HG02798 (cell line): ENCODE measurements at regions not wholly inside any gene's neighbourhood (a gene's known extent, or its start where the extent isn't known, plus 50 kb on each side); places are given as distances from the start of the nearest gene placed in this dataset.

ENCODE experiments used
- ATAC-seq: cut with Tn5 transposase; IDR thresholded peaks from one replicate; pipeline ENCODE4 v1.9.1; 2021; ENCODE audit warnings: mild to moderate bottlenecking; ENCODE audit not compliant: unreplicated experiment, poor library complexity

DNA sequence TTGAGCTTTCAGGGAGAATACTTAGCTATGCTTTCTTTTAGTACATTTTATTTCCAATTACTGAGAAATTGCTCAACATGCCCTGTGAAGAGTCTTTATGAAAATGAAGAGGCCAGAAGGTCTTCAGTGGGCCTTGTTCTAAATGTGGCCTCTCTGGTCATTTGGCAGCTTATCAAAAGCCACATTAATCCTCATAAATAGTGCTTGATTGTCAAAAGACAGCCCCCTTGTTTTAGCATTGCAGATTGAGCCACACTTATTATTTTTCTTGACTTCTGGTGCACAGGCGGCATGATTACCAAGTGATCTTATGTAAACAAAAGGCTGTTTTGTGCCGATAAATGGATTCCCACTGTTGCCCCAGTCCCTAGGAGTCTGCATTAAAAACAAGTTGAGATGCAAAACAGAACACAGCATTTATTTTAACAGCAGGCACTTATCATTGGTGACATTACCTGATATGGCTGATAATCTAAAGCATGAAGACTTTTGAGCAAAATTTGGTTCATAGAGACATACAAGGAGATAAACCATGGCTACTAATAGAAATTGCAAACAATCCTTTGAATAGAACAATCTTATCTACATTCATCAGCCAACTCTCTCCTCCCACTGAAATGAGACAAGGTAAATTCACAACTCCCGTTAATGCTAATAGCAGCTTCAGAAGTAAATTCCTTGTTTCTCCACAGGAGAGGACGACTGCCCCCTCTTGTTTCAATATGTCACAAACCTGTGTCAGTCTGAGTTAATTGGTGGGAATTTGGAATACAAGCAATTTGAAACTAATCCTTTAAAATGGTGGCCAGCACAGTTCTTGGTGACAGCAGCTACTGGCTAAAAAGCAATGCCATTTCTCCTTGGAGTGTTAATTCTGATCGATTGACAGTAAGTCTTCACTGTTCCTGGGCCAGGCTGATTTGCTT, 194.3 kb downstream of the NSUN3 start:
- ATAC-seq, result no peak

DNA sequence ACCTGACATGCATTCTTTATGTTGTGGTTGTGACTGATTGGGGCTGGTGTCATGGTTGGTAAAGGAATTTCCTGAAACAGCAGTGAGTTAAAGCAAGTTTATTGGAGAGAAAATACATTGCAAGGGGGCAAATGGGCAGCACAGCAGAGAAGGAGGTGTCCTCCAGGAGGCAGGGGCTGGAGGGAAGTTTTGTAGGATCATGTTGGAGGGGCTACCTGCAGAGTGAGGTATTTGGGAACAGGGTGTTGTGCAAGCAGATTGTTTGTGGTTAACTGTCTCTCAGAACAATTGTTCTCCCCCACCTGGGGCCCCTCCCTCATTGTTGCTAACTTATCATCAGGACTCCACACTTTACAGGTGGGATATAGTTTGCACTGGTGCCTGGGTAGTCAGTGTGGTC, 196.0 kb downstream of the NSUN3 start:
- no peak for ATAC-seq

DNA sequence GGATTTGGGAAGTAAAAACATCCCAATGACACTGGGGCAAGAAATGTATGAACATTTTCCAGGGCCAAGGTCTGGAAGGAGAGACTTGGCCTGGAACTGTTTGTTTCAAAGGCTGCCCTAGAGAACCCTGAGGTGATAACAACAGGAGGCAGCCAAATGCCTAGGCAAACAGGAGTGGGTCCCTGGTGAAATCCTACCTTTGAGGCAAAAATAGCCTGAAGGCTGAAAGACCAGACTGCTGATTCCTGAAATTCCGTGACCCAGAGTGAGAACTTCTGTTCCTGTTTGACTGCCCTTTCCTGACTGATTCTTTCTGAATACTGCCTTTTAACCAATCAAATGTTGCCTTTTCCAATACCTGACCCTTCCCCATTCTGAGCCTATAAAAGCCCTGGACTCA, 196.4 kb downstream of the NSUN3 start:
- no peak for ATAC-seq

DNA sequence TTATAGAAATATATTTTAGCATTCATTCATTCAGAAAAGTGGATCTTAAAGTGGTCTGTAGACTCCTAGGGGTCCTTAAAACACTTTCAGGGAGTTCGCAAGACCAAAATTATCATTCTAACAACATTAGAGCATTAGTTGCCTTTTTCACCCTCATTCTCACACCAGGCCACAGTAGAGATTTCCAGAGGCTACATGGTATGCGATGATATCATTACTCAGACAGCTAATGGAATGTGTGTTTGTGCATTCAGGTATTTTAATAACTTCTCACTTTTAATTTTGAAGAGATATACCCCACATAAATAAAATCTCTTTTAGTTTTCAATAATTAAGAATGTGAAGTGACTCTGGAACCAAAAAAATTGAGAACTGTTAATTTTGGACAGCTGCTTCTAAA, 206.9 kb downstream of the NSUN3 start:
- ATAC-seq, result no peak

DNA sequence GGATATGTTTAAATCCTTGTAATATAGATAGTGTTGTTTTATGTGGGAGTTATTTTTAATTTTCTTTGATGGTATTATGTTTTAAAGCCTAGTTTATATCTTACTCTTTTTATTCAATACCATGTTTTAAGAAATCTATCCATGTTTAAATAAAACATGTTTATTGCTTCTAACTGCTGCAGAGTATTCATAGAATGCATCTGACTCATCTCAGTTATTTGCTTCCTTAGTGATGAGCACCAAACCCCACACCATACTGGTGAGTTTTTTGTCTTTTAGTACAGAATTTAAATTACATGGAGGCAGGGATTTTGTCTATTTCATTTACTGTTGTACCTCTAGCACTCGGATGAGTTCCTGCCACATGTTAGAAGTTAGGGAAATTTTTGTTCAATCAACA, 209.2 kb downstream of the NSUN3 start:
- no peak for ATAC-seq

DNA sequence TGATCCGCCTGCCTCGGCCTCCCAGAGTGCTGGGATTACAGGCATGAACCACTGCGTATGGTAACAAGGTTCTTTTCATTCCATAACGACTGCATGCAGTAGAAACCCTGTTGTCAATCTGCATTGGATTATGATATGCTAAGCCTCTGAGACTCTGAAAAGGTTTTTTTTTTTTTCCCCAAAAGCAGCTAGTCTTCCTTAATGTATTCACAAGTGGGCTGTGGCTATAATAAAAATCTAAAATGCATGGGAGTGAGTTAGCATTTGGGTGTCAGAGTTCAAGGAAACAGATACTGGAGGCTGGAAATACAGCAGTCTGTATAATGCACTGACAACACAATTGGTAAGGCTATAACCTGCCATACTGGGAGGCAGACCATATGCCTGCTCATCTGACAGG, 218.1 kb downstream of the NSUN3 start:
- ATAC-seq, result no peak

DNA sequence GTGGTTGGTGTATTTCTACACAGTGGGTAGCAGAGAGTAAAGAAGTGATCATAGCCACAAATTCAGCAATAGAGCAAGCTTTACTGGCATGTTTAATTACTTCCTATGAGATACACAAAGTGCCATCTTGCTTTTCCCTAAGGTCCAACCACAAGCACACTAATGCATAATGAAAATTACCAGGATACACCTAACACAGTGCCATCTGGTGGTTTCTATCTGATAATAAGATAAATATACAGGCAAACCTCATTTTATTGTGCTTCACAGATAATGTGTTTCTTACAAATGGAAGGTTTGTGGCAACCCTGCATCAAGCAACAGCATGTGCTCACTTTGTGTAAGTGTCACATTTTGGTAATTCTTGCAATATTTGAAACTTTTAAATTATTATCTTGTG, 223.0 kb downstream of the NSUN3 start:
- ATAC-seq, result no peak

DNA sequence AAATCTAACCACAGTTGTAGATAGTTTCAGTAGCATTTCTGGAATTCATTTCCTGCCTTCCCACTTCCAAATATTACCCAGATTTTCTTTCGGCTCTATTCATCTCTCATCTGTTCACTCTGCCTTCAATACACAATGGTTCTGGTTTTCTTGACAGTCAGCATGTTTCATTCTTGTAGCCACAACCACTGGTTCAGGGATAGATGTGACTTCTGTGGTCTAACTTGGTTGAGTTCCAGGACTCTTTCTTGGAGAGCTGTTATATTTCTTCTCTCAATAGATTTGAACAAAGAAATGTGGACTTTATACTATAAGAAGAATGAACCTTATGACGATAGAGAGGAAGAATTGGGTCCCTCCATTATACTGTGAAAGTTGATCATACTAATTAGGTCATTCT, 228.8 kb downstream of the NSUN3 start:
- no peak for ATAC-seq

DNA sequence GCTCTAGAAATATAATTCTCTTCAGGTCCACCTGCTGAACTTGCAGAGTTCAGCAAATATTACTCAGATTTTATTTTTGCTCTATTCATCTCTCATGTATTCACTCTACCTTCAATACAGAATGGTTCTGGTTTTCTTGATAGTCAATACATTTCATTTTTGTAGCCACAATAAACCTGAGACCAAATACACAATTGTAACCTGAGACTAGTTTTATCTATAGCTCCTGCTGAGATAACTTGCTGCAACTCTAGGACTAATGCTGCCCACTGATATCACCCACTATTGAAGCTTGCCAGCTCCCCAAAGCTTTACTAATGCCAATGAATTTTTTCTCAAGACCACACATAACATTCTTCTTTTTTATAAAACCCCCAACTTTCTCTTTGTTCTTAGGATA, 229.3 kb downstream of the NSUN3 start:
- ATAC-seq, result no peak

DNA sequence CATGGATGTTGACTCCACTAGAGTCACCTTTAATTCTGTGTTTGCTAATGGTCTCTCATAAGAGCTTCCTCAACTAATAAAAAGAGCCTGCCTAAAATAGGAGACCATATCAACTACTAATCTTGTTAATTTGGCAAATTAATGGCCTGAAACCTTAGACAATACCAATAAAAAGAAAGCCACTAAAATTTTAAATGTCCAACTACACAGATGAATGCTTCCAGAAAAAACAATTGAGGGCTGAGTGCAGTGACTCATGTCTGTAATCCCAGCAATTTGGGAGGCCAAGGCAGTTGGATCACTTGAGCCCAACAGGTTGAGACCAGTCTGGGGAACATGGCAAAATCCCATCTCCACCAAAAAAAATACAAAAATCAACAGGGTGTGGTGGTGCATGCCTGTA, 230.9 kb downstream of the NSUN3 start:
- no peak for ATAC-seq

DNA sequence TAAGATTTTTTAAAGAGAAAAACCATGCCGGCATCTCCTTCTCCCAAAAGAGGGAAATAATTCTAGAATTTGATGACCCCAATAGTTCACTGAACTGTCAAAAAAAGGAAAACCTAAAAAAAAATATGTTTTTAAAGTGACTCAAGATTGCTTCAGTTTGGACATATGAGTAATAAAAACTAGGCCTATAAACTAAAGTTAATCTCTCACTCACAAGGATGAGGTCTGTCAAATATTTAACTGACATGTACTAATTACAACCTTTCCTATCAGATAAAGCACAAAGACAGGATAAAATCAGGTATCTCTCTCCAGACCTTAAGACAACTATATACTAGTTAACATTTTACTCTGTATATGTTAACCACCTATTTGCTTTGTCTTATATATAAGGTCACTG, 231.9 kb downstream of the NSUN3 start:
- ATAC-seq, result no peak

DNA sequence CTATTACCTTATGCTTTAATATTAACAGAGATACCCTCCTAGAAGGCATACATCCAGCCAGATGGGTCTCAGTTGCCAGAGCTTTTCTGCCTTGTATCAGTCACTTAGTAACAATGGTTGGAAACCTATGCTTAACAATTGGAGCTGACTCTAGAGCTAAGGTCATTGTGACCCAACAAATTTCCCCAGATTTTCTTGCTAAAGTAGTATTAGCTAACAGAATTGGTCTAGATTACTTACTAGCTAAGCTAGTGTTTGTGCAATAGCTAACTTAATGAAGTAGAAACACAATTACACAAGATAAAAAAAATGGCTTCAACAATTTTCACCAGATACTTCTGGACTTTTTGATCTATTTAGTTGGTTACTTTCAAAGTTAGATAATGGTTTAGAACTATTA, 236.9 kb downstream of the NSUN3 start:
- no peak for ATAC-seq

DNA sequence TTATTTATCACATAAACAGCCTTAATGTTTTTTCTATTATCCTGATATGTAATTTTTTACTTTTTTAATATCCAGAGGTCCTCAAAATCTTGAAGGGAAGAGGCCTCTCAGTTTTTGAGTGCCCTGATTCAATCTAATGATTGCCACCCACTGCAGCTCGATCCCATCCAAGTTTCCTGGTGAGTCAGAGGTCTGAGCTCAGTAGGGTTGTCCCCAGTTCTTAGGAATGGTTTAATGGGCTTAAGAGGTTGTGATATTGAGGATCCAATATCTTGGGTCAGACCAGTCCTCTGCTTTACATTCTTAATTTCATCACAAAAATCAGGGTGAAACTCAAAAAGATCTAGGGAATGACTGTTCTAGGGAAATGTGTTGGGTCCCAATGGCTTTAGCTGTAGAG, 238.5 kb downstream of the NSUN3 start:
- ATAC-seq, result no peak

DNA sequence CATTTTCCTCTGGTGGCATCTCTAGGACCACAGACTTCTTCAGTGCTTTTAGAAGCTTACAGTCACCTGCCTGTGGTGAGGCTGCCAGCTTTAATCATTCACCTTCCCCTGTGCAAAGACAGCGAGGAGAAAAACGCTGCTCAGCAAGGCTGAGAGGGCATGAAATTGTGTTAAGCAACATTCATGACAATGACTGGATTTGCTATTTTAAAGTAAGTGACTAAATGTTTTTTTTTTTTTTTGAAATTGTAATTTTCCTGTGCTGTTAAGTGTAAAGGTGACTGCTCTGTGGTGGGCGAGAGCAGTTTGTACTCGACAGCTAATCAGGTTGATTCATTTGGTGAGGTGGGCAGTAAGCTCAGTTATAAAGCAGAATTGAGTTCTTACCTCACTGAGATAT, 240.4 kb downstream of the NSUN3 start:
- ATAC-seq, result no peak

DNA sequence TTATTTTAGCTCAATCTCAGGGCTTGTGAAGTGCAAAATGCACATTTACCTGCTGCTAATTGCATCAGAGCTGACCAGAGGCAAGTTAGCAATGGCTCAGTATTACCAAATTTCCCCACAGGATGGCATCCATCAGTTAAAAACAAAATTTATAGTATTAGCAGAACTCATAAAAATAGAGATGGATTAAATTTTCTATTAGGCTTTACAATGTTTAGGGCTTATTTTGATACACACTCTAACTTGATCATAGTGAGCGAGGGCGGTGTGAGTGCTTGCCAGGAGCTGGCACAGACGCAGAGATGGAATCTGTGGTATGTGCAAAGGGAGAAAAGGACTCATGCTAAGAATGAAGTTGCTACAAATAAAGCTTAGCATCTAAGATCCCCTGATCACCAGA, 241.0 kb downstream of the NSUN3 start:
- no peak for ATAC-seq

DNA sequence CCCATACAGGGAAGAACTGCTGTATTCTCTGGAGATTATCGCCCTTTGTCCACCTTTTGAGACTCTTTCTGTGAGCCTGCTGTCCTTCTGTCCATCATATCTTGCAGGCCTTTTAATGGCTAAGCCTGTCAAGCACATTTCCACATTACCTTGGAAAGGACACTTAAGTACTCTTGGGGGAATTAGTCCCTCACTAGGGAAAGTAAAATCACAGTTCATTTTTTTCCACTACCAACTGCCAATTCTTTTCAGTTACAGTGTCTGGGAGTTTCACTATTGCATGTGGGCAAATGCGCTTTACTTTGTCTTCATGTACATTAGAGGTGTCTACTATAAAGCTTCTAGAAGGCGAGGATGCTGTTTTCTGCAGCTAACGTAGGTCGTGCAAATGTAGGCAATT, 242.1 kb downstream of the NSUN3 start:
- ATAC-seq, result no peak

DNA sequence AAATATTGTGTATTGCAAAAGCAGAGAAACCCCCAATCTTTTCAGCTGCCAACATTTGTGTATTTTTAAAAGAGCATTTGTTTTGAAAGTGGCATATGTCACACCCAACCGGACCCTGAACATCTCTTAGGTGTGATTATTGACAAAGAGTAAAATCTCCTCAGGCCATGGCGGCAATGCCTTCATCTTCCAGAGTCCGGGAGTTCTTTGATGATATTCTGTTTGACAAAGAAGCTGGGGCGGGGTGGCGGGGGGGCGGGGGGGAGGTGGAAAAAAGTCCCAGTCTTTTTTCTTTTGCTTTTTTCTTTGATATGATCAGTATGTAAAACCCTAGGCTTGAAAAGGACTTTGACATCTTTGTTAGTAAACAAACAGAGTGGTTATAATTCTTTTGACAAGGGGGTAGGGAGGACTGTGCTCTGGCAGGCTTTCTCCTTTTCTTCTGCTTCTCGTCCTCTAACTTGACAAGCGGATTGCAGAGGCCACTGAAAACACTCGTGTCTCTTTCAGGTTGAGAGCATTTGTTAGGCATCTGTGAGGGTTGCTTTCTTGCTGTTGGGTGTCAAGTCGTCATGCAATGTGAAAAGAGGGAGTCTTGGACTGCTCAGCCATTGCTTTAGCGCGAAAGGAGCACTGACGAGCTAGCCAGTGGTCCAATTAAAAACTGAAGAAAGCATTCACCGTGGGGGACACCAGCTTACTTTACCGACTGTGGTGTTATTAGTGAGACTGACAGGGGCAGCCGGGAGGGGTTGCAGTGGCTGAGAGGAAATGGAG, 243.2 kb downstream of the NSUN3 start:
- no peak for ATAC-seq

DNA sequence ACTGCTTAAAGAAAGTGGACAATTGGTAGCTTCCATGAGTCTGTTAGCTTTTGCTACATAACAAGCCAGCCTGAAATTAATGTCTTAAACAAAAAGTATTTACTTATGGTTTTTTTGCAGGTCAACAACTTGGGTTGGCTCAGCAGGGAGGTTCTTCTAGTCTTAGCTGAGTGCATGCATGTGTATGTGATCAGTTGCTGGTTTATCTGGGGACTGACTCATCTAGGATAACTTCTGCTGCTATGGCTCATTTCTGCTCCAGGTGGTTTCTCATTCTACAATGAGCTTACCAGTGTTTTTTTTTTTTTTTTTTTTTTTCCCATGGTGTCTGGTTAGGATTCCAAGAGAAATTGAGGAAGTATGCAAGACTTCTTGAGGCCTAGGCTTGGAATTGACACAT, 244.7 kb downstream of the NSUN3 start:
- no peak for ATAC-seq

DNA sequence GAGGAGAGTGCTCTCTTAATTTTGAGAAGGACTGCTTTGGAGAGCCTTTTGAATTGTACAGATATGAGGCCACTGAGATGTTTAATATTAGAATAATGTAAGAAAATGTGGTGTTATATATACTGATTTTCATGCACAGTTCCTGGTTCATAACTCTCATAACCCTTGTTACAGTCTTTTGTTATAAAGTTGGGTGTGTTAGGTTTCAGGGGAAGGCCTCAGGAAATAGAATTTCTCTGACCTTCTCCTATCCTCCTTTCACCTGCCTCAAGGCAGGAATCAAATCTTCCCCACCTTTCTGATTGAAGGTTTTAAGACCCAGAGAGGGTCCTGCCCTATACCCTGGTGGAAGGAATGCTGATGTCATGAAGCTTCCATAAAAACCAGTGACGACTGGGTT, 245.9 kb downstream of the NSUN3 start:
- no peak for ATAC-seq

DNA sequence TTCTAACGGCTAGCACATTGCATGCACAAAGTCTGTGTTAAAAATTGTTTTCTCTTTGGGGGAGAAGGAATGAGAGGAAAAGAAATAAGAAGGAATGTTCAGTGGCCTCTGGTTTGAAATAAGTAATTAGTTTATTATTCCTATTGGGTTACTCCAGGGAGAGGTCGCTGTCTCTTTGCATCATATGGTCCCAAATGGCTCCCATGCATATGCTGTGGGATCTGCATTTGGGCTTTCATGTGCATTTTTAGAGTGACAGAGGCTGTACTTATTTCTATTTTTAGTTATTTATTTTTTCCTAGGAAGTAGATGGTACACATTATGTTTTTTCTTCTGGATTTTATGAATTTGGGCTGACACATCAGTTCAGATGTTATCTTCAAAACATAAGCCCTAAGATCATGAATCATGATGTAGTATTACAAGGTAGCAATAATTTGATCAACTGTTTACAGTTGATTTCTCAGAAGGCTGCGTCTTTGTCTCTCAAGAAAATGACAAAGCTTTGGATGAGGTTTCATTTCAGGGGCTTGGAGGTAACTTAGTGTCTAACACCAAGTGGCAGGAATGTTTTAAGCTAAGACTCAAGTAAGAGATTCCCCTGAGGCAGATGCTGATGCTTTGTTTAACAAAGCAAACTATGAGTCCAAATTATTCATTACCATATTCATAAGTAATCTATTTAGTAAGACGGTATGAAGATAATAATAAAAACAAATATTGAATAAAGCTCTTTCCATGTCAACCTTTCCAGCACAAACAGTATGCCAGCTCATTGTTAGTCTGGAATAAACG, 247.7 kb downstream of the NSUN3 start:
- no peak for ATAC-seq

DNA sequence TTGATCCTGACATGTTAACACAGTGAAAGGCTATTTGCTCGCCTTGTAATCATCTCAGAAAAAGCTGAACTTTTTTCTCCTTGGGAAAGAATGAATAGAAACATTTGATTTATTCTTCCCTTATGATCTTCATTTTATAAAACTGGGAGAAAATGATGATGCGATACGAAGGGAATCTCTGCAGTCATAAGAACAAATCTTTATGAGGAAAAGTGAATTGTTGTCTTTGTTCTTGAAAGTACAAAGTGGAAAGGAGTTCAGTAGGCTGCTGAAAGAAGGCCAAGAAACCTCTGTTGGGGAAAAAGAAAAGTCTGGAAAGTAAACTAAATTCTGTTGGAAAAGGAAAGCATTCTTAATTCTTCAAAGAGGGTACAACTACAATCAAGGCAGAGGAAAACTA, 248.8 kb downstream of the NSUN3 start:
- no peak for ATAC-seq
